Bronchial epithelial cell (primary cell): ENCODE measurements at regions not wholly inside any gene's neighbourhood (a gene's known extent, or its start where the extent isn't known, plus 50 kb on each side); places are given as distances from the start of the nearest gene placed in this dataset.

Source experiments
- DNase-seq: peaks from one replicate; pipeline ENCODE4 v3.0.0-alpha.2; 2010; ENCODE audit warnings: low read depth
- FAIRE-seq: peaks from 2 replicates; lab custom pipeline; 2011; peaks lifted over from hg19 to GRCh38; lab: Jason Lieb, UNC
- H3K27me3 ChIP-seq: 2 replicates; pipeline ENCODE4 v1.5.1; 2011; ENCODE audit warnings: low read length; ENCODE audit not compliant: control insufficient read depth, insufficient read depth
- H3K36me3 ChIP-seq: 2 replicates; pipeline ENCODE4 v1.5.1; 2011; ENCODE audit warnings: low read length; ENCODE audit not compliant: control insufficient read depth, insufficient read depth
- H3K4me3 ChIP-seq: 2 replicates; pipeline ENCODE4 v1.5.1; 2011; ENCODE audit warnings: mild to moderate bottlenecking, low read depth, low read length, control low read depth
- CTCF ChIP-seq: IDR thresholded peaks from 2 replicates; pipeline ENCODE4 v1.5.1; 2011; ENCODE audit warnings: mild to moderate bottlenecking, moderate library complexity, low read length, control low read depth, inconsistent platforms; ENCODE audit not compliant: insufficient read depth, severe bottlenecking

- DNase-seq (no peak), FAIRE-seq (no peak)
- TF ChIP-seq CTCF = no peak
- H3K27me3 ChIP-seq = peaks cover 7% of the 10 kb centered on the region
- H3K36me3 ChIP-seq = no peaks in the 10 kb centered on the region
- H3K4me3 ChIP-seq = no peak overlapping the region
Measured at GRCh38 chr2:30371028-30371689, 75.9 kb upstream of the LCLAT1 start.

- no peak for TF ChIP-seq CTCF
- Histone ChIP-seq H3K27me3 (peaks cover 7% of the 10 kb centered on the region), H3K4me3 (no peak overlapping the region), H3K36me3 (no peaks in the 10 kb centered on the region)
- no peak for FAIRE-seq
- no peak for DNase-seq
Measured at GRCh38 chr2:30371772-30372373, 75.2 kb upstream of the LCLAT1 start.

GRCh38 chr2:30372826-30373225 is 74.2 kb upstream of the LCLAT1 start:
- FAIRE-seq (no peak), DNase-seq (no peak)
- TF ChIP-seq CTCF = no peak
- no peaks in the 10 kb centered on the region for H3K36me3 ChIP-seq
- H3K4me3 ChIP-seq = no peak overlapping the region
- H3K27me3 ChIP-seq = peaks cover 7% of the 10 kb centered on the region

- Histone ChIP-seq H3K27me3 (peaks cover 7% of the 10 kb centered on the region), H3K4me3 (no peak overlapping the region), H3K36me3 (no peaks in the 10 kb centered on the region)
- DNase-seq = peak; percentile 68
- TF ChIP-seq CTCF = no peak
- no peak for FAIRE-seq
Measured at GRCh38 chr2:30373881-30374302, 73.2 kb upstream of the LCLAT1 start.

- Histone ChIP-seq H3K27me3 (peaks cover 7% of the 10 kb centered on the region), H3K36me3 (no peaks in the 10 kb centered on the region), H3K4me3 (no peak overlapping the region)
- no peak for TF ChIP-seq CTCF
- DNase-seq (no peak), FAIRE-seq (no peak)
Measured at GRCh38 chr2:30374380-30374779, 72.7 kb upstream of the LCLAT1 start.

GRCh38 chr2:30375915-30376314 is 71.1 kb upstream of the LCLAT1 start:
- no peak for FAIRE-seq
- no peaks in the 10 kb centered on the region for H3K36me3 ChIP-seq
- TF ChIP-seq CTCF = no peak
- DNase-seq = no peak
- H3K27me3 ChIP-seq = peaks cover 7% of the 10 kb centered on the region
- H3K4me3 ChIP-seq = no peak overlapping the region
